HepG2 (cell line): ENCODE measurements at regions not wholly inside any gene's neighbourhood (a gene's known extent, or its start where the extent isn't known, plus 50 kb on each side); places are given as distances from the start of the nearest gene placed in this dataset.

ENCODE experiments used
- ATAC-seq: fragments of 200-7000 bp; cut with Tn5 transposase; 3 replicates; pipeline ENCODE4 v1.9.1; 2020; ENCODE audit warnings: mild to moderate bottlenecking, moderate library complexity
- BruUV-seq: library from RNA; stranded (reverse); fragments of 400-500 nt; replicated peaks from 2 replicates; lab custom pipeline; 2021; lab: Mats Ljungman, UMichigan
- CTCF ChIA-PET: fragments of 300-600 bp; formaldehyde crosslinking; extraction: SDS; loops from one replicate; lab custom pipeline; 2021; ENCODE audit warnings: low total read pairs, inconsistent platforms, low intra/inter-chr PET ratio; lab: Yijun Ruan, JAX
- POLR2A ChIA-PET: fragments of 350-600 bp; sonication (Branson Sonifier 250); formaldehyde crosslinking; loops from one replicate; lab custom pipeline; 2020; ENCODE audit warnings: antibody characterized with exemption, inconsistent platforms; lab: Yijun Ruan, JAX
- DNase-seq: peaks from one replicate; pipeline ENCODE4 v3.0.0-alpha.2; 2015; ENCODE audit warnings: low spot score
- FAIRE-seq: peaks from 3 replicates; lab custom pipeline; 2011; peaks lifted over from hg19 to GRCh38; lab: Jason Lieb, UNC
- H2AFZ ChIP-seq: one replicate; pipeline ENCODE4 v1.6.1; 2011; ENCODE audit warnings: low read length, inconsistent platforms
- H3K27ac ChIP-seq: fragments of 300-600 bp; 3 replicates; pipeline ENCODE4 v1.8.0; 2011; ENCODE audit warnings: mixed run types, mild to moderate bottlenecking, mixed read lengths, low read length, inconsistent platforms; ENCODE audit not compliant: insufficient read depth; ENCODE audit errors: extremely low read length
- H3K27me3 ChIP-seq, 2 experiments: fragments of 200-600 bp in 1 of 2; 2 replicates in 1 of 2; 3 replicates in 1 of 2; pipeline versions ENCODE4 v1.6.0 to v1.8.0; 2011; ENCODE audit warnings: low read length in 2 of 2, mild to moderate bottlenecking in 2 of 2, moderate library complexity in 2 of 2, inconsistent platforms in 1 of 2; ENCODE audit not compliant: insufficient read depth in 2 of 2, control insufficient read depth in 1 of 2
- H3K36me3 ChIP-seq, 2 experiments: fragments of 200-600 bp in 1 of 2; replicated peaks in 1 of 2; 2 replicates in 1 of 2; 3 replicates in 1 of 2; pipeline versions ENCODE4 v1.5.1 to v1.8.0; 2011; ENCODE audit warnings: low read length in 2 of 2, inconsistent platforms in 1 of 2; ENCODE audit not compliant: insufficient read depth in 2 of 2, control insufficient read depth in 1 of 2
- H3K4me1 ChIP-seq: 2 replicates; pipeline ENCODE4 v1.5.1; 2012; ENCODE audit warnings: low read length, inconsistent platforms; ENCODE audit not compliant: insufficient read depth
- H3K4me2 ChIP-seq: 2 replicates; pipeline ENCODE4 v1.6.0; 2011; ENCODE audit warnings: low read depth, low read length, inconsistent platforms
- H3K4me3 ChIP-seq, 3 experiments: fragments of 200-600 bp in 1 of 3; sonication (generic), shearing (Covaris generic) in 1 of 3; replicated peaks in 1 of 3; 2 replicates each; pipeline ENCODE4 v1.5.1; 2011 to 2016; ENCODE audit warnings: low read length in 3 of 3, inconsistent platforms in 2 of 3, low read depth in 2 of 3, mild to moderate bottlenecking in 2 of 3, control low read depth in 1 of 3, mixed read lengths in 1 of 3; ENCODE audit not compliant: insufficient read depth in 1 of 3
- H3K79me2 ChIP-seq: one replicate; pipeline ENCODE4 v1.6.1; 2011; ENCODE audit warnings: low read length, inconsistent platforms; ENCODE audit not compliant: insufficient read depth
- H3K9ac ChIP-seq: 2 replicates; pipeline ENCODE4 v1.6.0; 2011; ENCODE audit warnings: mild to moderate bottlenecking, low read depth, low read length, inconsistent platforms; ENCODE audit not compliant: insufficient read depth
- H3K9me3 ChIP-seq: 2 replicates; pipeline ENCODE4 v1.5.1; 2012; ENCODE audit warnings: mild to moderate bottlenecking, low read length
- H4K20me1 ChIP-seq: 2 replicates; pipeline ENCODE4 v1.6.0; 2011; ENCODE audit warnings: inconsistent platforms, mild to moderate bottlenecking, low read length, moderate library complexity; ENCODE audit not compliant: insufficient read depth
- STAG1 ChIP-seq: sonication (generic); formaldehyde crosslinking; IDR thresholded peaks from 2 replicates; pipeline ENCODE4 v1.4.0; 2020; ENCODE audit warnings: missing genetic modification reagents
- TFE3 ChIP-seq: IDR thresholded peaks from 2 replicates; pipeline ENCODE4 v1.6.1; 2016
- WGBS: methylation state at CpG from one replicate; pipeline ENCODE4 v1.1.6; 2017; ENCODE audit warnings: low lambda C conversion rate; 5-methylcytosine and 5-hydroxymethylcytosine counted together
- in situ Hi-C: cut with HindIII; loops from 2 replicates; pipeline ENCODE4 v1.10.0; 2017; ENCODE audit warnings: low pct_unique_long_range_greater_than_20kb; ENCODE audit not compliant: extremely low pct_ligation_motif_present
- intact Hi-C: fragments of 100-400 bp; cut with micrococcal nuclease; formaldehyde crosslinking; loops from one replicate; pipeline ENCODE4 v1.10.0; 2022; ENCODE audit not compliant: unreplicated experiment
- TF ChIP-seq, protein P1 (sequence below): sonication (generic); formaldehyde crosslinking; IDR thresholded peaks from 2 replicates; pipeline ENCODE4 v1.4.0; 2020; ENCODE audit warnings: mild to moderate bottlenecking, missing genetic modification reagents
- TF ChIP-seq, protein P2 (sequence below): sonication (generic); formaldehyde crosslinking; IDR thresholded peaks from 2 replicates; pipeline ENCODE4 v1.5.0; 2020; ENCODE audit warnings: mild to moderate bottlenecking, missing genetic modification reagents, moderate library complexity

- TF ChIP-seq, protein P1, sequence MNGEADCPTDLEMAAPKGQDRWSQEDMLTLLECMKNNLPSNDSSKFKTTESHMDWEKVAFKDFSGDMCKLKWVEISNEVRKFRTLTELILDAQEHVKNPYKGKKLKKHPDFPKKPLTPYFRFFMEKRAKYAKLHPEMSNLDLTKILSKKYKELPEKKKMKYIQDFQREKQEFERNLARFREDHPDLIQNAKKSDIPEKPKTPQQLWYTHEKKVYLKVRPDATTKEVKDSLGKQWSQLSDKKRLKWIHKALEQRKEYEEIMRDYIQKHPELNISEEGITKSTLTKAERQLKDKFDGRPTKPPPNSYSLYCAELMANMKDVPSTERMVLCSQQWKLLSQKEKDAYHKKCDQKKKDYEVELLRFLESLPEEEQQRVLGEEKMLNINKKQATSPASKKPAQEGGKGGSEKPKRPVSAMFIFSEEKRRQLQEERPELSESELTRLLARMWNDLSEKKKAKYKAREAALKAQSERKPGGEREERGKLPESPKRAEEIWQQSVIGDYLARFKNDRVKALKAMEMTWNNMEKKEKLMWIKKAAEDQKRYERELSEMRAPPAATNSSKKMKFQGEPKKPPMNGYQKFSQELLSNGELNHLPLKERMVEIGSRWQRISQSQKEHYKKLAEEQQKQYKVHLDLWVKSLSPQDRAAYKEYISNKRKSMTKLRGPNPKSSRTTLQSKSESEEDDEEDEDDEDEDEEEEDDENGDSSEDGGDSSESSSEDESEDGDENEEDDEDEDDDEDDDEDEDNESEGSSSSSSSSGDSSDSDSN (CRISPR knock-in tag) = no peak
Measured at GRCh38 chr4:13930155-13930554, 302.6 kb upstream of the BOD1L1 start (continued).

GRCh38 chr4:13933191-13933590, 305.7 kb upstream of the BOD1L1 start:
- in situ Hi-C loops (no loop called here), intact Hi-C loops (no loop called here)
- TF ChIP-seq, protein P2, sequence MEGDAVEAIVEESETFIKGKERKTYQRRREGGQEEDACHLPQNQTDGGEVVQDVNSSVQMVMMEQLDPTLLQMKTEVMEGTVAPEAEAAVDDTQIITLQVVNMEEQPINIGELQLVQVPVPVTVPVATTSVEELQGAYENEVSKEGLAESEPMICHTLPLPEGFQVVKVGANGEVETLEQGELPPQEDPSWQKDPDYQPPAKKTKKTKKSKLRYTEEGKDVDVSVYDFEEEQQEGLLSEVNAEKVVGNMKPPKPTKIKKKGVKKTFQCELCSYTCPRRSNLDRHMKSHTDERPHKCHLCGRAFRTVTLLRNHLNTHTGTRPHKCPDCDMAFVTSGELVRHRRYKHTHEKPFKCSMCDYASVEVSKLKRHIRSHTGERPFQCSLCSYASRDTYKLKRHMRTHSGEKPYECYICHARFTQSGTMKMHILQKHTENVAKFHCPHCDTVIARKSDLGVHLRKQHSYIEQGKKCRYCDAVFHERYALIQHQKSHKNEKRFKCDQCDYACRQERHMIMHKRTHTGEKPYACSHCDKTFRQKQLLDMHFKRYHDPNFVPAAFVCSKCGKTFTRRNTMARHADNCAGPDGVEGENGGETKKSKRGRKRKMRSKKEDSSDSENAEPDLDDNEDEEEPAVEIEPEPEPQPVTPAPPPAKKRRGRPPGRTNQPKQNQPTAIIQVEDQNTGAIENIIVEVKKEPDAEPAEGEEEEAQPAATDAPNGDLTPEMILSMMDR (CRISPR knock-in tag) = 0 out of 2 replicates have a peak, but pooled peaks have one; percentile 7
- TF ChIP-seq STAG1 (CRISPR knock-in tag) (peak; percentile 15; the same call in 1 of the 2 replicates), TFE3 (CRISPR knock-in tag) (no peak)
- POLR2A ChIA-PET = no interaction called here
- Histone ChIP-seq H3K4me1 (no peaks in the 10 kb centered on the region), H3K27me3 (no peaks in the 10 kb centered on the region), H3K4me2 (no peak overlapping the region), H3K27ac (no peak overlapping the region), H3K4me3 (no peak overlapping the region), H3K9me3 (peaks cover 42% of the 10 kb centered on the region), H3K36me3 (no peaks in the 10 kb centered on the region), H3K79me2 (no peaks in the 10 kb centered on the region), H3K9ac (no peak overlapping the region), H2AFZ (no peak overlapping the region), H4K20me1 (no peaks in the 10 kb centered on the region)
- WGBS = 16% methylated on average over 4 of the region's 4 CpGs
- CTCF ChIA-PET = no interaction called here
- no peak for FAIRE-seq
- no peak for DNase-seq
- no TSS peak for BruUV-seq
- no peak; the same call in 2 of the 3 replicates for ATAC-seq
